KBM-7 (cell line): ENCODE measurements at regions not wholly inside any gene's neighbourhood (a gene's known extent, or its start where the extent isn't known, plus 50 kb on each side); places are given as distances from the start of the nearest gene placed in this dataset.

Experiments used
- DNase-seq: peaks from one replicate; pipeline ENCODE4 v3.0.0-alpha.2; 2015
- in situ Hi-C: fragments of 300-500 bp; cut with MboI; formaldehyde crosslinking; loops from 2 replicates; pipeline ENCODE4 v1.14.3; 2020; ENCODE audit warnings: low sequenced_read_pairs, low pct_unique_long_range_greater_than_20kb, mixed read lengths

- no peak for DNase-seq
- in situ Hi-C loops = no loop called here
Measured at GRCh38 chr2:163834221-163834620, 98.4 kb upstream of the FIGN start.

GRCh38 chr2:163828771-163829170 is 93.0 kb upstream of the FIGN start:
- in situ Hi-C loops = no loop called here
- no peak for DNase-seq

GRCh38 chr2:163822033-163822432 is 86.2 kb upstream of the FIGN start:
- no peak for DNase-seq
- in situ Hi-C loops = no loop called here

DNA sequence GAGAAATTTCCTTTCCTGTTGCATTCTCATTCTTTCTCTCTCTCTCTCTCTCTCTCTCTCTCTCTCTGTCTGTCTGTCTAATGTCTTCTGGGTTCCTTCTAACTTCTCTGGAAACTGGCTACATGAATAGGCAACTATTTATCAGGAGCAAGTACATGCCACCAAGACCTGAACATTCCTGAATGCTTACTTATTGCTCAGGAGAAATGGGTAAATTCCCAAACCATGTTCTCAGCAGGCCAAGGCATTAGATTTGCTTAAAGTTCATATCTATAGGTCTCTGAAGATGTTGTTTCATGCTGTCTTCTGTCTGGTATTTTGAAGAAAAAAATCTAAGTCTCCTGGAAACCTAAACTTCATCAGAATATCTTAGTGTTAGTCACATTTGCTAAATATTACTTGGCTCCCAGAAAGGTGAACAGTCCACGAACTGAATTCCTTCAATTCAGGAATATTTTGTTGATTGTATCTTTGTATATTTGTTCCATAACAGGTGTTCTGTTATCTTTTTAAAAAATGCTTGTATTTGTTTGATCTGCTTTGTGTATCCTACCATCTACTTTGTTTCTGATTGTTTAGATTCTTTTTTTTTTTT is 77.2 kb upstream of the FIGN start:
- DNase-seq = no peak
- in situ Hi-C loops = no loop called here

GRCh38 chr2:163808406-163808805 is 72.6 kb upstream of the FIGN start:
- no peak for DNase-seq
- in situ Hi-C loops = no loop called here

DNA sequence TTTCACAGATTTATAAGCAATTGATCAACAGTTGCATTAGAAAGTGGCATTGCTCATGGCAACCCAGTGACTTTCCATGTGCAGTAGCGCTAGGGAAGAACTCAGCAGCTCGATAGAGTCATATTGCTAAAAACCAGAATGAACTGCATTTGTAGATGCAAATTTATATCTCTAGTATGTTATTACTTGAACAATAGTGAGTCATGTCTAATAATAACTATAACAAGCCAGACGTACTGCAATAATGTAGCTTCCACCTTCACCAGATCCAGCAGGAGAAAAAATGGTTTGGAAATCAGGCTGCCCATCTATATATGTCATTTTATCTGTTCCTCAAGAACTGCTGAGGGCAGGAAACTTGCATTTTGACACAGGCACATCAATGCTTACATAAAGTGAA is 66.5 kb upstream of the FIGN start:
- in situ Hi-C loops = no loop called here
- DNase-seq = no peak

- in situ Hi-C loops = no loop called here
- no peak for DNase-seq
Measured at GRCh38 chr2:163801486-163801885, 65.7 kb upstream of the FIGN start.

GRCh38 chr2:163800951-163801381 is 65.2 kb upstream of the FIGN start:
- DNase-seq = no peak
- in situ Hi-C loops = no loop called here

- in situ Hi-C loops = no loop called here
- no peak for DNase-seq
Measured at GRCh38 chr2:163799807-163800206, 64.0 kb upstream of the FIGN start.

DNA sequence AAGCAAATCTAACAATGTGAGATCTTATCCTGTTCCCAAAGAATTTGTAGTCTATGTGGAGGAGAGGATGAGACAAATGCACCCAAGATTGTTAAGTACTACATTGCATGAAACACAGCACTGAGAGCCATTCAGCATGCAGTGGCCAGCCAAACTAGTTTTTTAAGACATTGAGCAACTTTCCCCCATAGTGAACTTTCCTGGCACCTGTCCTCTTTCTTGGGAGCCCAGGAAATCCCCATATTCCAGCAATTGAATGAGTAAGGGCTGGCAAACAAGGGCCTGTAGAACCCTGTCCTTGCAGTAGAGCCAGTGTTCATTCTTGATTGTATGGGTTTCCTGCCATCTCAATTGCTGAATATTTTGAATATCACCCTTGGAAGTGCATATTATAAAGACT is 58.8 kb upstream of the FIGN start:
- in situ Hi-C loops = no loop called here
- no peak for DNase-seq
